ENCODE measurements at regions not wholly inside any gene's neighbourhood (a gene's known extent, or its start where the extent isn't known, plus 50 kb on each side); places are given as distances from the start of the nearest gene placed in this dataset.

- in situ Hi-C loops (cut with HindIII; ENCODE audit: low sequenced_read_pairs), result no loop called here
- DNase-seq (ENCODE audit: low read depth), result no peak
These were observed 145.7 kb downstream of the GALC start for GRCh38 chr14:87847216-87847755.

GRCh38 chr14:87840906-87841305 is 152.1 kb downstream of the GALC start:
- in situ Hi-C loops (cut with HindIII; ENCODE audit: low sequenced_read_pairs), result no loop called here

More at GRCh38 chr14:87847216-87847755, 145.7 kb downstream of the GALC start:
- TF ChIP-seq CTCF (IDR thresholded peaks at IDR 0.05; ENCODE audit: low read depth, low read length, missing control alignments), result no peak
- no peak overlapping the region for H3K4me3 ChIP-seq (ENCODE audit: low read depth, low read length)

GRCh38 chr14:87838931-87839330 is 154.1 kb downstream of the GALC start:
- no peak overlapping the region for H3K4me3 ChIP-seq (ENCODE audit: low read depth, low read length)
- TF ChIP-seq CTCF (IDR thresholded peaks at IDR 0.05; ENCODE audit: low read depth, low read length, missing control alignments), result no peak
- in situ Hi-C loops (cut with HindIII; ENCODE audit: low sequenced_read_pairs), result no loop called here
- no peak for DNase-seq (ENCODE audit: low read depth)

More at GRCh38 chr14:87840906-87841305, 152.1 kb downstream of the GALC start:
- H3K4me3 ChIP-seq (ENCODE audit: low read depth, low read length), result no peak overlapping the region
- TF ChIP-seq CTCF (IDR thresholded peaks at IDR 0.05; ENCODE audit: low read depth, low read length, missing control alignments), result no peak
- DNase-seq (ENCODE audit: low read depth), result no peak

GRCh38 chr14:87837296-87837695 is 155.7 kb downstream of the GALC start:
- DNase-seq (ENCODE audit: low read depth), result no peak
- in situ Hi-C loops (cut with HindIII; ENCODE audit: low sequenced_read_pairs), result no loop called here
- TF ChIP-seq CTCF (IDR thresholded peaks at IDR 0.05; ENCODE audit: low read depth, low read length, missing control alignments), result no peak
- no peak overlapping the region for H3K4me3 ChIP-seq (ENCODE audit: low read depth, low read length)

- in situ Hi-C loops (cut with HindIII; ENCODE audit: low sequenced_read_pairs), result no loop called here
- TF ChIP-seq CTCF (IDR thresholded peaks at IDR 0.05; ENCODE audit: low read depth, low read length, missing control alignments), result no peak
- no peak overlapping the region for H3K4me3 ChIP-seq (ENCODE audit: low read depth, low read length)
- DNase-seq (ENCODE audit: low read depth), result no peak
These were observed 158.4 kb downstream of the GALC start for GRCh38 chr14:87834594-87834993.

GRCh38 chr14:87833026-87833425 is 160.0 kb downstream of the GALC start:
- in situ Hi-C loops (cut with HindIII; ENCODE audit: low sequenced_read_pairs), result no loop called here
- TF ChIP-seq CTCF (IDR thresholded peaks at IDR 0.05; ENCODE audit: low read depth, low read length, missing control alignments), result no peak
- no peak for DNase-seq (ENCODE audit: low read depth)

More at GRCh38 chr14:87833026-87833425, 160.0 kb downstream of the GALC start:
- no peak overlapping the region for H3K4me3 ChIP-seq (ENCODE audit: low read depth, low read length)

Measured in astrocyte of the cerebellum (primary cell).